Peyer's patch (tissue), 4 donors: ENCODE measurements at regions not wholly inside any gene's neighbourhood (a gene's known extent, or its start where the extent isn't known, plus 50 kb on each side); places are given as distances from the start of the nearest gene placed in this dataset.

ENCODE experiments used
- DNase-seq, 3 donors: peaks; one replicate each; pipeline ENCODE4 v3.0.0-alpha.2; 2017 to 2019
- H3K27ac ChIP-seq, 4 donors: fragments of 200-600 bp; sonication (generic); one replicate each; pipeline ENCODE4 v1.5.1; 2016 to 2019
- H3K27me3 ChIP-seq, 2 donors: fragments of 200-600 bp; sonication (generic); one replicate each; pipeline ENCODE4 v1.5.1; 2019
- H3K36me3 ChIP-seq, 3 donors: fragments of 200-600 bp; sonication (generic); one replicate each; pipeline ENCODE4 v1.5.1; 2016 to 2019
- H3K4me1 ChIP-seq, 4 donors: fragments of 200-600 bp; sonication (generic); one replicate each; pipeline ENCODE4 v1.5.1; 2016 to 2019
- H3K4me3 ChIP-seq, 4 donors: fragments of 200-600 bp; sonication (generic); 1 replicate in 3 of 4; 2 replicates in 1 of 4; pipeline ENCODE4 v1.5.1; 2016 to 2019; ENCODE audit warnings: mild to moderate bottlenecking in 1 of 4
- H3K9me3 ChIP-seq, 4 donors: fragments of 200-600 bp; sonication (generic); one replicate each; pipeline ENCODE4 v1.5.1; 2016 to 2019; ENCODE audit warnings: mild to moderate bottlenecking in 1 of 4
- CTCF ChIP-seq, 6 experiments: fragments of 450-650 bp in 4 of 6; fragments of 200-600 bp in 2 of 6; sonication (generic) in 1 of 6; IDR thresholded peaks; one replicate each; pipeline ENCODE4 v1.5.1; 2017 to 2019; ENCODE audit warnings: antibody characterized with exemption in 6 of 6, mild to moderate bottlenecking in 3 of 6, moderate library complexity in 1 of 6
- POLR2A ChIP-seq, 2 donors: fragments of 450-650 bp; IDR thresholded peaks; one replicate each; pipeline ENCODE4 v1.5.1; 2017; ENCODE audit warnings: antibody characterized with exemption in 2 of 2, mild to moderate bottlenecking in 2 of 2, moderate library complexity in 2 of 2

- Histone ChIP-seq H3K36me3 (no peaks in the 10 kb centered on the region), H3K27ac (no peak overlapping the region)
Measured at GRCh38 chr4:121551271-121551670, 145.5 kb downstream of the ANXA5 start.

GRCh38 chr4:121541696-121542095 lies 155.1 kb downstream of the ANXA5 start:
- H3K4me1 ChIP-seq: no peaks in the 10 kb centered on the region
- no peaks in the 10 kb centered on the region for H3K9me3 ChIP-seq
- no peak overlapping the region for H3K27ac ChIP-seq
- no peaks in the 10 kb centered on the region for H3K27me3 ChIP-seq
- TF ChIP-seq CTCF (IDR thresholded peaks at IDR 0.05) (no peak), POLR2A (IDR thresholded peaks at IDR 0.05) (no peak)
- H3K36me3 ChIP-seq: no peaks in the 10 kb centered on the region
- no peak for DNase-seq
- H3K4me3 ChIP-seq: no peak overlapping the region

More at GRCh38 chr4:121551271-121551670, 145.5 kb downstream of the ANXA5 start:
- no peak for DNase-seq
- Histone ChIP-seq H3K4me3 (no peak overlapping the region), H3K4me1 (no peaks in the 10 kb centered on the region), H3K9me3 (no peaks in the 10 kb centered on the region), H3K27me3 (no peaks in the 10 kb centered on the region)
- TF ChIP-seq CTCF (IDR thresholded peaks at IDR 0.05): no peak
- TF ChIP-seq POLR2A (IDR thresholded peaks at IDR 0.05): no peak

- Histone ChIP-seq H3K9me3 (no peaks in the 10 kb centered on the region), H3K27me3 (no peaks in the 10 kb centered on the region), H3K4me1 (no peaks in the 10 kb centered on the region), H3K27ac (no peak overlapping the region), H3K36me3 (no peaks in the 10 kb centered on the region), H3K4me3 (no peak overlapping the region)
- no peak for TF ChIP-seq POLR2A (IDR thresholded peaks at IDR 0.05)
- no peak for TF ChIP-seq CTCF (IDR thresholded peaks at IDR 0.05)
- DNase-seq: no peak
Measured at GRCh38 chr4:121535351-121535750, 154.5 kb upstream of the QRFPR start.

GRCh38 chr4:121534187-121534586 lies 153.4 kb upstream of the QRFPR start:
- Histone ChIP-seq H3K27ac (no peak overlapping the region), H3K4me3 (no peak overlapping the region), H3K4me1 (no peaks in the 10 kb centered on the region), H3K9me3 (no peaks in the 10 kb centered on the region), H3K27me3 (no peaks in the 10 kb centered on the region), H3K36me3 (no peaks in the 10 kb centered on the region)
- DNase-seq: no peak
- no peak for TF ChIP-seq POLR2A (IDR thresholded peaks at IDR 0.05)
- no peak for TF ChIP-seq CTCF (IDR thresholded peaks at IDR 0.05)

GRCh38 chr4:121526509-121526908 lies 145.7 kb upstream of the QRFPR start:
- Histone ChIP-seq H3K36me3 (no peaks in the 10 kb centered on the region), H3K27me3 (no peaks in the 10 kb centered on the region), H3K27ac (no peak overlapping the region), H3K4me3 (no peak overlapping the region), H3K4me1 (no peaks in the 10 kb centered on the region), H3K9me3 (no peaks in the 10 kb centered on the region)
- TF ChIP-seq CTCF (IDR thresholded peaks at IDR 0.05) (no peak), POLR2A (IDR thresholded peaks at IDR 0.05) (no peak)
- no peak for DNase-seq

GRCh38 chr4:121519236-121519838 lies 138.5 kb upstream of the QRFPR start:
- H3K4me1 ChIP-seq: no peaks in the 10 kb centered on the region
- no peak for DNase-seq
- no peaks in the 10 kb centered on the region for H3K27me3 ChIP-seq
- H3K27ac ChIP-seq: no peak overlapping the region
- H3K36me3 ChIP-seq: no peaks in the 10 kb centered on the region
- no peak overlapping the region for H3K4me3 ChIP-seq
- TF ChIP-seq CTCF (IDR thresholded peaks at IDR 0.05): no peak
- TF ChIP-seq POLR2A (IDR thresholded peaks at IDR 0.05): no peak
- no peaks in the 10 kb centered on the region for H3K9me3 ChIP-seq
